SJCRH30 (cell line): ENCODE measurements at regions not wholly inside any gene's neighbourhood (a gene's known extent, or its start where the extent isn't known, plus 50 kb on each side); places are given as distances from the start of the nearest gene placed in this dataset.
"Not testable (repeated sequence)": the region's sequence is repeated elsewhere in the genome, so short reads cannot be mapped to it uniquely, and the experiment has no call there.

Experiments
- DNase-seq, 2 experiments: peaks; one replicate each; pipeline ENCODE4 v3.0.0-alpha.2; 2015 to 2020
- H3K27ac ChIP-seq: fragments of 250-450 bp; sonication (Bioruptor Pico); 2 replicates; pipeline ENCODE4 v1.5.1; 2020; ENCODE audit warnings: mild to moderate bottlenecking, moderate library complexity
- H3K27me3 ChIP-seq: fragments of 250-450 bp; sonication (Bioruptor Pico); 2 replicates; pipeline ENCODE4 v1.5.1; 2020; ENCODE audit warnings: mild to moderate bottlenecking, moderate library complexity
- H3K36me3 ChIP-seq: fragments of 250-450 bp; sonication (Bioruptor Pico); 2 replicates; pipeline ENCODE4 v1.5.1; 2020; ENCODE audit warnings: mild to moderate bottlenecking, moderate library complexity
- H3K4me1 ChIP-seq: fragments of 250-450 bp; sonication (Bioruptor Pico); 2 replicates; pipeline ENCODE4 v1.5.1; 2020; ENCODE audit warnings: mild to moderate bottlenecking, moderate library complexity
- H3K4me3 ChIP-seq: fragments of 250-450 bp; sonication (Bioruptor Pico); 2 replicates; pipeline ENCODE4 v1.5.1; 2020; ENCODE audit warnings: mild to moderate bottlenecking, moderate library complexity
- H3K9me3 ChIP-seq: fragments of 250-450 bp; sonication (Bioruptor Pico); replicated peaks from 2 replicates; pipeline ENCODE4 v1.5.1; 2020; ENCODE audit warnings: mild to moderate bottlenecking, moderate library complexity

DNA sequence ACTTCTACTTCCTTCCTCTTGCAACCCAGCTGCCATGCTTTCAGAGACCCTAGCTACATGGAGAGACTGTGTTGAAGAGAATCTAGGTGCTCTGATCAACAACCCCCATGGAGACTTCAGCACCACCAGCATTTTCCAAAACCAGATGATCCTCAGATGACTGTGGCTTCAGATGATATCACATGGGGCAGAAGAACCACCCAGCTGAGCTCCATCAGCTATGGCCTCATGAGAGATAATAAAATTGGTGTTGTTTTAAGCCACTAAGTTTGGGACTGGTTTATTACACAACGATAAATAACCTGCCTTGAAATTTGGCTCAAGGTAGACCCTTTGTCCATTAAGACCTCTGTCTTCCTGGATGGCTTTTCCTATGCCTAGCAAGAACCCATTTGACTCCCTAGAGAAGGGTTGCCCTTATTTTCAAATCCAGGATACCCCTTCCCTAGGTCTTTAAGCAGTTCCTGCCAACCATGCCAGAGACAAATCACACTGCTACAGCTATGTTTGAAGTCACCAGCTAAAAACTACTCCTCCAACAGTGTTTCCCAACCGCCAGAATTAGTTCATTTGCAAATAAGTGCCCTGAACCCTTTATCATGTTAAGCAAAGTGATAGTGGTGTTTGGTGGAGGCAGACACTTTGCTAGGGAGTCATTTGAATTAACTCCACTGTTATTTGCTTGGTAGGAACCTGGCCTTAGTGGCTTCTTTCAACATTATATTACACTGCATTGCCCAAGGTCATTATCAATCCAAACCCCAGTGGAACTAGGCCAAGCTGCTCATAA is 136.9 kb upstream of the PALS2 start:
- Histone ChIP-seq H3K36me3 (no peaks in the 10 kb centered on the region), H3K9me3 (no peaks in the 10 kb centered on the region), H3K27ac (no peak overlapping the region), H3K4me1 (0 out of 2 replicates have a peak, but pooled peaks cover under 1% of the 10 kb centered on the region), H3K27me3 (no peaks in the 10 kb centered on the region), H3K4me3 (no peak overlapping the region)
- DNase-seq, result no peak

DNA sequence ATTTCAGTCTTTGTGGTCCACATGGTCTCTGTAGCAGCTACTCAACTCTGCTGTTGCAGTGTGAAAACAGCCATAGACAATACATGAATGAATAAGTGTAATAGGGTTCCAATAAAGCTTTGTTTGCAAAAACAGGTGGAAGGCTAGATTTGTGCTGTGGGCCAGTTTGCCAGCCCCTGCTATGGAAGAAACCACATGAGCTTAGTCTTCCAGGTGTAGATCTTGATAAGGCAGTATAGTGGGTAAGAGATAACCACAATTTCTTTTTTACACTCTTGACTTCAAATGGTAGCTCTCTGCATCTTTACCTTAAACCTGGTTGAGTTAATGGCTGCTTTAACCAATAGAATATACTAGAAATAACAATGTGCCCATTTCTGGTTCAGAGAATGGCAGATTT is 135.0 kb upstream of the PALS2 start:
- Histone ChIP-seq H3K27ac (no peak overlapping the region), H3K4me1 (0 out of 2 replicates have a peak, but pooled peaks cover 9% of the 10 kb centered on the region), H3K27me3 (peaks cover 3% of the 10 kb centered on the region; the same call in 1 of the 2 replicates), H3K4me3 (no peak overlapping the region), H3K9me3 (no peaks in the 10 kb centered on the region), H3K36me3 (no peaks in the 10 kb centered on the region)
- no peak for DNase-seq

DNA sequence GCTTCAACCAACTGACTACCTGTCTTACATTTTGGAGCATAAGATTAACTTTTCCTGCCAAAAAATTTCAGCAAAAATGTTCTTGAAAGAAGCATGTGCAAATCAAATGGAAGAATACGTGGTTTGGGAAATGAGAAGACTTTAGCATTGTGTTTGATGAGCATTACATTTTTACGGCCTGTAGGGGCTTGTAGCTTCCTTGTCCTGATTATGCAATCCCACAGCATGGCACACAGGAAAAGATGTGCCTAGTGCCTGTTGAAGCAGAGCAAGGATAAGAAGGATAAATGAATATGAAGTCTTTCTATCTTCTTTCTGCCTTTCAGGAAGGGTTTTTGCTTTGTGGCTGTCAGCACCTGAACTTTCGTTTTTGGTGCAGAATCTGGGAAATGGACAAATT is 134.1 kb upstream of the PALS2 start:
- H3K4me3 ChIP-seq, H3K9me3 ChIP-seq, H3K27me3 ChIP-seq, H3K4me1 ChIP-seq, H3K27ac ChIP-seq, H3K36me3 ChIP-seq, DNase-seq: not testable (repeated sequence)

DNA sequence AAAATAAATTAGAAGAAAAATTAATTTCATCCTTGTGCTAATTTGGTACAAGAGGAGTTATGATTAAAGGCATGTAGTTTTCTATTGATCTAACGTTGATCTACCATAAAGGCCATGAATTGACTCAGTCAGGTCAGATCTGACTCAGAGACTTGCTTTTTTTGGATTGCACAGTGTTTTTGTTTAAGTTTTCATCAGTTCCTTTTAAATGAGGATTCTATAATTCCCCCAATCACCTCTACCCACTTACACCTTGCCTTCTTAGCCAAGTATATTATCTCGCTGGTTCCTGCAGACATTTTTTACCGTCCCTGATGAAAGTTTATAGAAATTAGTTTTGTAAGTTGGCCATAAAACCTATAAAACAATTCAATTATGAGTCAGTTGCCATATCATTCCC is 132.4 kb upstream of the PALS2 start:
- Histone ChIP-seq H3K4me1 (0 out of 2 replicates have a peak, but pooled peaks cover 9% of the 10 kb centered on the region), H3K9me3 (no peaks in the 10 kb centered on the region), H3K27ac (no peak overlapping the region), H3K27me3 (peaks cover 3% of the 10 kb centered on the region; the same call in 1 of the 2 replicates), H3K4me3 (no peak overlapping the region), H3K36me3 (no peaks in the 10 kb centered on the region)
- no peak for DNase-seq

DNA sequence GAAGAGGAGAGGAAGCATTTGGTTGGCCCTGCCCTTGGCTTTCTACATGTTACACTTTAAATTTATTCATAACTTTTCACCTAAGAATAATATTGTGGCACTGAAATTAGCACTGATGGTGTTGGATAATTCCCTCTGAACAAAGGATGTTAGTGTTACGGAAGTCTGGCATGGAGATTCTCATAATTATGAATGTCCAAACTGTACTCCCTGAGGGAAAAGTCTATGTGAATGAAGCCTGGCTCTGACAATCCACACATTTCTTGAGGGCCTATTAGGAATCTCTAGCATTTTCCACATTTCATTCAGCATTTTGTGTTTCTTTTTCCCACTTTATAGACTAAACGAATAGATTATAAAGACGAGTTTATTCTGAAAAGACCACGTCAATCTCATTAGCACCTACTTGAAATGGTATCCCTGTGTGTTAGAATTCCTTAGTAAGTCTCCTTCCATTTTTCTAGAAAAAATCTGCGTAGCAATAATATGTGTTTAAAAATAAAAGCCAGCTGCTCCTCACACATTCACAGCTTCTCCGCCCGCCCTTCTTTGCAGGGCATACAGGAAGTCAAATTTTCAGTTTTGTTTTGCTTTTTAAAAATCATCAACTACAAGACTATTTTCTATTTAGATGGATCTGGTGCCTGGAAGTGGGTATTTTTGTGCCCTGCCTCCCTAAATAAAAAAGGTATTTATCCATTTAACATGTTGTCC is 131.8 kb upstream of the PALS2 start:
- no peak for DNase-seq
- 0 out of 2 replicates have a peak, but pooled peaks cover 9% of the 10 kb centered on the region for H3K4me1 ChIP-seq
- no peaks in the 10 kb centered on the region for H3K9me3 ChIP-seq
- H3K36me3 ChIP-seq, result no peaks in the 10 kb centered on the region
- no peak overlapping the region for H3K4me3 ChIP-seq
- H3K27me3 ChIP-seq, result peaks cover 3% of the 10 kb centered on the region; the same call in 1 of the 2 replicates
- no peak overlapping the region for H3K27ac ChIP-seq

DNA sequence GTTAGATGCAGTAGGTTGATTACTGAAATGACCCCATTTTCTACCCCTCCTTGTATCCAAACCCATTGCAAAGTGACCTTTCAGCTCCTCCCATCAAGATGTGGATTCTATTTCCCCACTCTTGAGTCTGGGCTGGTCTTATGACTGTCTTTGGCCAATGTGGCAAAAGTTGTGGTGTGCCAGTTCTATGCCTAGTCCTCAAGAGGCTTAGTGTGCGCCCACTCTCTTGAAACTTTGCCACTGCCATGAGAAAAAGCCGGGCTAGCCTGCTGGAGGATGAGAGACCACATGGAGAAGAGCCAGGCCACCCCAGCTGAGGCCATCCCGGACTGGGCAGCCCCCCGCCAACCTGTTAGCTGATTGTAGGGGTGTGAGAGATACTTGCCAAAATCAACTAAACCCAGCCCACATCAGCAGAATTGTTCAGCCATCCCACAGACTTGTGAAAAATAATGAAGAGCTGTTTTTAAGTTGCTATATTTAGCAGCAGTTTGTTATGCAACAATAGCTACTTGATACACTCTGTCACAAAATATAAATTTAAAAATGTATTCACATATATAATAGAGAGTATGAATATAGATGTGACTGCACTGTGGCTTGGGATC is 131.0 kb upstream of the PALS2 start:
- peaks cover 8% of the 10 kb centered on the region; the same call in 1 of the 2 replicates for H3K27me3 ChIP-seq
- no peak overlapping the region for H3K4me3 ChIP-seq
- H3K36me3 ChIP-seq, result no peaks in the 10 kb centered on the region
- H3K27ac ChIP-seq, result no peak overlapping the region
- H3K4me1 ChIP-seq, result 0 out of 2 replicates have a peak, but pooled peaks cover 9% of the 10 kb centered on the region
- DNase-seq, result no peak
- H3K9me3 ChIP-seq, result no peaks in the 10 kb centered on the region

DNA sequence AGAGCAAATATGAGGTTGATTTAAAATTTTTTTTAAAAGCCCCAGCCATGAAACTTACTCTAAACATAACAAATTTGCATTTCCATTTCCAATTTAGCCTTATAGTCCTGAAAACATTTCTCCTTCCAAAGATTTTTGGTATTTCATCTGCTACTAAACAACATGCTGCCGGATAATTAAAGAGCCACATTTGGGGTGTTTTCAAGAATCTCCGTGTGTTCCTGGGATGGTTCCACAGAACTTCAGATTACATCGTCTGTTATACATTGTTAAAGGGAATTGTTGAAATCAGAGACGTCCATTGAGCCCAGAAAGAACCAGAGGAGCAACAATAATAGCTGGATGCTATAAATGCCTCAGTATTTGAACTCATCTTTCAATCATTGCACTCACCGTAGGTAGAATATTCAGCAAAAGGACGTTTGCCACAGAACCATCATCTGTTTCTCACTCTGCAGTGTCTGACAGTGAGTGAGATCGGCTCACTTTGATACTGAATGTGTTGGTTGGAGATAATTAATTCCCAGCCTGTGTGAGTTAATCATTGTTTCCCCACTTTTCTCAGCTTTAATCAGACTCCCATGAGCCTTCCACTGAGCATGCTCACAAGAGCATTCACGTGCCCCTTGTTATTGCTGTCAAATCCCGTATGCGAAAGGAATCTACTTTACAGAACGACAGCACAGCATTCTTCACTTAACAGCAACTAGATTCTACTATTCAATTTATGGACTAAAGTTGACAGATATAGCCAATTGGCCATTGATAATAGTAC is 128.4 kb upstream of the PALS2 start:
- H3K9me3 ChIP-seq, result no peaks in the 10 kb centered on the region
- H3K4me1 ChIP-seq, result 0 out of 2 replicates have a peak, but pooled peaks cover 9% of the 10 kb centered on the region

DNA sequence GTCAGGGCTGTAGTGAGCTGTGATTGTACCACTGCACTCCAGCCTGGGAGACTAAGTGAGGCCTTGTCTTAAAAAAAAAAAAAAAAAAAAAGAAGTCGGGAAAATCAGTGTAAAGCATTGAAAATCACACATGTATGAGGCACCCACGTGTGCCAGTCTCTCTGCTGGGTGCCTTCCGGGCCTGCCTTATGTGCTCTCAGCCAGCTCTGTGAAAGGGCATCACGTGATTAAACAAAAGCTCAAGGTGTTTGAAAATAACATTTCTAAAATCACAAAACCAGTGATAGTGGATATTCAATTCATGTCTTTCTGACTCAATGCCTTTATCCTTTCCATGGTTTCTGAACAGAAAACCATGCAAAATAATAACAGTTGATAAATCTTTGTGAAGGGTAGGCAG is 125.2 kb upstream of the PALS2 start:
- H3K4me1 ChIP-seq, result no peaks in the 10 kb centered on the region
- no peaks in the 10 kb centered on the region for H3K9me3 ChIP-seq
- H3K4me3 ChIP-seq, result no peak overlapping the region
- peaks cover 5% of the 10 kb centered on the region for H3K27me3 ChIP-seq
- no peak for DNase-seq
- no peaks in the 10 kb centered on the region for H3K36me3 ChIP-seq
- H3K27ac ChIP-seq, result no peak overlapping the region

More for the DNA sequence above, 128.4 kb upstream of the PALS2 start:
- Histone ChIP-seq H3K4me3 (no peak overlapping the region), H3K27me3 (peaks cover 8% of the 10 kb centered on the region; the same call in 1 of the 2 replicates), H3K27ac (no peak overlapping the region), H3K36me3 (no peaks in the 10 kb centered on the region)
- no peak for DNase-seq

DNA sequence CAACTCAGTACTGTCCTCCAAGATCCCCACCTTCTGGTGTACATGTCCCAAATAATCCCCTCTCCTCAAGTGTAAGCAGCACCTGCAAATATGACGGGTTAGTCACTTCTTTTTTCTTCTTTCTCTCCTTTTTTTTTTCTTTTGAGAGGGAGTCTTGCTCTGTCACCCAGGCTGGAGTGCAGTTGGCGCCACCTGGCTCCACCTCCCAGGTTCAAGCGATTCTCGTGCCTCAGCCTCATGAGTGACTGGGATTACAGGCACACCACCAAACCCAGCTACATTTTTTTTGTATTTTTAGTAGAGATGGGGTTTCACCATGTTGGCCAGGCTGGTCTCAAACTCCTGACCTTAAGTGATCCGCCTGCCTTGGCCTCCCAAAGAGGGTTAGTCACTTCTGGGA is 123.8 kb upstream of the PALS2 start:
- H3K9me3 ChIP-seq, H3K27me3 ChIP-seq, H3K36me3 ChIP-seq, DNase-seq, H3K4me3 ChIP-seq, H3K27ac ChIP-seq, H3K4me1 ChIP-seq: not testable (repeated sequence)

DNA sequence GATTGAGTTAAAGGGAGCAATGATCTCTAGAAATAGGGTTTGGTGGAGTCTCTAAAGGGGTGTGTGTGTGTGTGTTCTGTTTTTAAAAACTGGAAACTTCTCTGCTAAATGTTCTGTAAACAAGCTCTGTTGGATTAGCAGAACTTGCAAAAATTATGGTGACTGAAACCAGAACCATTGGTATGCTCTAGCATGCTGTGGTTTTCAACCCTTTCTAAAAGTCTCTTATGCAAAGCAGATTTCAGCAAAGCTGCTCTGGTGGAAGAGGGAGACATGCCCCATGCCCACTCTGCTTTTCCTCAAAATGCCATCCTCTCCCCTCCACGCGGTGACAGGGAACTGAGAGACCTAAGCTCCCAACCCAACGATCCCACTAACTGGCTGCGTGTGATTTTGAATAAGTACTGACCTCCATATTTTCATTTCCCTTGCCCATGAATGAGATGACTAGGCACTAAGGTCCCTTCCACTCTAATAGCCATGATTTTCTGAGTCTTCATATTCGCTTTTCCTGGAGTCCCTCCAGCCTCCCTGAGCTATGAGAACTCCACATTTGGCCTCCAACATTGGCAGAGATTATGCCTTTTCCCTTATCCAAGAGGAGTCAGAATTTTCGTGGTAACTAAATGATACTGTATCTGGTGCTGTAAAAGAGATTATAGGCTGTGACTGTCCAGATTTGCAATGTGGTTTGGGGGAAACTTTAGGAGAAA is 117.3 kb upstream of the PALS2 start:
- Histone ChIP-seq H3K4me3 (no peak overlapping the region), H3K9me3 (no peaks in the 10 kb centered on the region), H3K36me3 (no peaks in the 10 kb centered on the region), H3K4me1 (peaks cover 13% of the 10 kb centered on the region), H3K27ac (no peak overlapping the region), H3K27me3 (no peaks in the 10 kb centered on the region; the same call in 1 of the 2 replicates)
- DNase-seq, result no peak

DNA sequence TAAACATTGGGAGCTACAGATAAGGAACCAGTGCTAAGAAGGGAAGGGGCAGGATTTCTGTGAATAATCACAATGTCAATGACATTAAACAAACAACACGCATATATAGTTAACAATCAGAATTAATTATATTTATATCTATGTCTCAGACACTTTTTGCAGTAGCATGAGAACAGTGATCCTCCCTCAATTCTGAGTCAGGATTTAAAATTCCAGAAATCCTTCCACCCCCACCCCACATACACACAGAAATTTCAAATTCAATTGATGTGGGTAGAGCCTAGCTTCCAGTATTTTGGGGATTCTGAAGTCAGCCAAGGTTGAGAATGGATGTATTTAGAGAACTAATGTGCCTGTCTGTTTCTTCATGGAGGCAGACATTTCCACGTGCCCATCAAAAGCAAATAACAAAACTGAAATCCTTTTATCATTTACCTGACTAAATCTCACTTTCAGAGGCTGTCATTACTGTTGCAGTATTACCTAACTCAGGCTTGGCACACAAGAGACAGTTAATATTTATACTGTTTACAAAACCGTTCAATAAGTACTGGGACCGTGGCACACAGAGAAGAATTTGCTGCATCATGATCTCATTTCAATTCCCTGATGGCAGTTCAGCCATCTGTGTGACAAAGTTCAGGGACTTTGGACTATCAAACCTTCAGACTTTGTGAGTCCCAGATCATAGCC is 116.6 kb upstream of the PALS2 start:
- H3K4me3 ChIP-seq, result no peak overlapping the region
- peaks cover 13% of the 10 kb centered on the region for H3K4me1 ChIP-seq
- H3K36me3 ChIP-seq, result no peaks in the 10 kb centered on the region
- DNase-seq, result peak in 1 of 2 experiments; percentile 8
- no peaks in the 10 kb centered on the region; the same call in 1 of the 2 replicates for H3K27me3 ChIP-seq
- no peaks in the 10 kb centered on the region for H3K9me3 ChIP-seq
- H3K27ac ChIP-seq, result no peak overlapping the region

DNA sequence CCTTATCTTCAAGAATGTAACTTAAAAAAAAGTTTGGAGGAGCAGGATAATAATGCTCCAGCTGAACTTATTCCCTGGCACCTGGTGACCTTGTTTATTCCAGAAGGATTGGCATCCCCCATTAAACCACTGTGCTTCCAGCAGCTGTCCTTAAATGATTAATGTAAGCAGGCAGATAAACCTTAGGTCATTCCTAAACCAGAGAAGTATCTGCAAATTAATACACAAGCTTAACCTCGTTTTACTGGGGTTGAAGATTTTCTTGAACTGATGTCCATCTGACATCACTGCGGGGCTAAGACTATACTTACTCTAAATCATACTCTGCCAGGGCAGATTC is 116.1 kb upstream of the PALS2 start:
- H3K9me3 ChIP-seq, result no peaks in the 10 kb centered on the region
- no peaks in the 10 kb centered on the region for H3K36me3 ChIP-seq
- peak in 1 of 2 experiments; percentile 35 for DNase-seq
- H3K4me1 ChIP-seq, result peaks cover 13% of the 10 kb centered on the region
- H3K27me3 ChIP-seq, result no peaks in the 10 kb centered on the region
- H3K27ac ChIP-seq, result no peak overlapping the region
- no peak overlapping the region for H3K4me3 ChIP-seq

DNA sequence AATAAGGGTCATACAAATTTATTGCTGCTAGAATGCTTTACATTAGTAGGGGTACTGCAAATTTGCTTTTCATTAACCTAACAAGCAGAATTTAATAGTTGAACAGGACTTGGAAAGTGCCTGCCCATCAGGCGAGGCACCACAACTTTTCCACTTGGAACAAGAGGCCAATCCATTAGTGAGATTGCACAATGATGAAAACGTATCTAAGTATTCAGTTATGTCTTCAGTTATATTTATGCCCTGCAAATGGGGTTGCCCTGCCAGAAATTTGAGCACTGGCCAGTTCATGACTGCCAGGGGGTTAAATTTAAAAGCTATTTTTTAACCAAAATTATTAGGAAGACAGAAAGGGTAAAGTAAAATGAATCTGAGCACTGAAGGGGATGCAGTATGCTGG is 111.1 kb upstream of the PALS2 start:
- Histone ChIP-seq H3K4me1 (peaks cover 3% of the 10 kb centered on the region), H3K4me3 (no peak overlapping the region), H3K27me3 (no peaks in the 10 kb centered on the region), H3K9me3 (no peaks in the 10 kb centered on the region), H3K27ac (no peak overlapping the region), H3K36me3 (no peaks in the 10 kb centered on the region)
- no peak for DNase-seq
